ENCODE measurements at regions not wholly inside any gene's neighbourhood (a gene's known extent, or its start where the extent isn't known, plus 50 kb on each side); places are given as distances from the start of the nearest gene placed in this dataset.
"Not testable (repeated sequence)": the region's sequence is repeated elsewhere in the genome, so short reads cannot be mapped to it uniquely, and the experiment has no call there.

DNA sequence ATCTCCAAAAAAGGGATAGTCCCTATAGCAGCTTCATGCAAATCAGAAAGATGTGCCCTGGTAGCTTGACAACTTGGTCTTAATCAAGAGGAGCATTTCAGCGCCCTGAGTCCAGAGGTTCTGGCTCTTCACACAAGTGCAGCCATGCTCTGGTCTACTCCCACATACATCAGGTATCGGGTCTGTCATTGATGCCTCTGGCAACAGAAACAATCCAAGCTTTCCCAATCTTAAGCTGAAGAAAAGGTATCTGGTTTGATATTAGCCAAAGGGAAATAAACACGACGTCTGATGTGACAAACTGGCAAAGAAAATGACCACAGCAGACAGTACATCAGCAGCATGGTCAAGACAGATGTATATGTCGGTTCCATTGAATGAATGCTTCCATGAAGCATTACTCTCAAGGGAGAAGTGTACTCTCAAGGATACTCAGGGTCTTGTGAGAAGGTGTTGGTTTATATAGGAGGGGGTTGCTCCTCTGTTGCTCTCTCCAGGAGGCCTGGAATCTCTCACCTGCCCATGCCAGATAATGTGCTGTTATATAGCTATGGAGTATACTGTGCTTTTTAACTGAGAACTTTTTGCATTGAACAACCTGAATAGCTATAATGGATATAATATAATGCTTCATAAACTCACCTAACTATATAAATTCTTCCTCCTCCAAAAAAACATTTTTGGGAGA, 879.6 kb upstream of the PCDH10 start:
- DNase-seq: no peak

- no peak for DNase-seq
These were observed 873.4 kb upstream of the PCDH10 start for GRCh38 chr4:132275583-132276121.

GRCh38 chr4:132276185-132276584, 872.9 kb upstream of the PCDH10 start:
- DNase-seq: no peak

GRCh38 chr4:132276989-132277388, 872.1 kb upstream of the PCDH10 start:
- DNase-seq: no peak

GRCh38 chr4:132281733-132282132, 867.4 kb upstream of the PCDH10 start:
- no peak for DNase-seq

GRCh38 chr4:132284910-132285426, 864.1 kb upstream of the PCDH10 start:
- DNase-seq: no peak

GRCh38 chr4:132297346-132297745, 851.7 kb upstream of the PCDH10 start:
- no peak for DNase-seq

- no peak for DNase-seq
These were observed 849.3 kb upstream of the PCDH10 start for GRCh38 chr4:132299841-132300240.

DNA sequence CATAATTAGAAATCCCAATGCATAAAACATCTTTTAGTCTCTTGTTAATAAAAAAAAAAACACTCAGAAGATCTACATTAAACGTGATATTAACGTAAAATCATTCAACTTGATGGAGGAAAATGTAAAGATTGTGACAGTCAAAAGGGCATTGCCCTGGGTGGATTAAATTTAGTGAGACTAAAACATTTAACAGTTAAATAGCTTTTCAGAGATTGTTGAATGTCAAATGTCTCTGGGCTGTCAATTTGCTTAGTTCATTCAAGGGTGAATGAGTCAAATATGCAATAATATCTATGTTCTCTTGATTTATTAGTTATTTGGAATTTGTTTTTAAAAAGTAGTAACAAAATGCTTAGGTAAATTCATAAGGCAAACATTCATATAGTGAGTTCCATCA, 836.6 kb upstream of the PCDH10 start:
- no peak for DNase-seq

GRCh38 chr4:132313852-132314251, 835.2 kb upstream of the PCDH10 start:
- DNase-seq: no peak

- DNase-seq: no peak
These were observed 832.4 kb upstream of the PCDH10 start for GRCh38 chr4:132316738-132317137.

GRCh38 chr4:132317923-132318322, 831.2 kb upstream of the PCDH10 start:
- no peak for DNase-seq

DNA sequence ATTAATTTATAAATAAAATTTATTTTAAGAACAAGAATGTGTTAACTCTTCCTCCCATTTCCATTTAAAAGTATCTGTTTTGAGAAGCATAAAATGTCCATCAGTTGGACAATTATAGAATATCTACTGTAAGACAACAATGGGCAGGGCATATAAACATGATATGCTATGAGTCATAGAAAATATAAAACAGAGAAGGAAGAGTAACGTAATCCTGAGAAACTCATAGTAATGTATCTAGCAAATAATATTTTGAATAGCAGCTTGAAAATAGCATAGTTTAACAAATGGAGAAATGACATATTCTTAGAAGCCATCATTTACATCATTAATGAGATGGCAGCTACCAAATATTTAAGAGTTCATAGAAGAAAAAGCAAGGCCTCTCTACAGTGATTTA, 820.3 kb upstream of the PCDH10 start:
- DNase-seq: no peak

- no peak for DNase-seq
These were observed 818.1 kb upstream of the PCDH10 start for GRCh38 chr4:132330994-132331393.

DNA sequence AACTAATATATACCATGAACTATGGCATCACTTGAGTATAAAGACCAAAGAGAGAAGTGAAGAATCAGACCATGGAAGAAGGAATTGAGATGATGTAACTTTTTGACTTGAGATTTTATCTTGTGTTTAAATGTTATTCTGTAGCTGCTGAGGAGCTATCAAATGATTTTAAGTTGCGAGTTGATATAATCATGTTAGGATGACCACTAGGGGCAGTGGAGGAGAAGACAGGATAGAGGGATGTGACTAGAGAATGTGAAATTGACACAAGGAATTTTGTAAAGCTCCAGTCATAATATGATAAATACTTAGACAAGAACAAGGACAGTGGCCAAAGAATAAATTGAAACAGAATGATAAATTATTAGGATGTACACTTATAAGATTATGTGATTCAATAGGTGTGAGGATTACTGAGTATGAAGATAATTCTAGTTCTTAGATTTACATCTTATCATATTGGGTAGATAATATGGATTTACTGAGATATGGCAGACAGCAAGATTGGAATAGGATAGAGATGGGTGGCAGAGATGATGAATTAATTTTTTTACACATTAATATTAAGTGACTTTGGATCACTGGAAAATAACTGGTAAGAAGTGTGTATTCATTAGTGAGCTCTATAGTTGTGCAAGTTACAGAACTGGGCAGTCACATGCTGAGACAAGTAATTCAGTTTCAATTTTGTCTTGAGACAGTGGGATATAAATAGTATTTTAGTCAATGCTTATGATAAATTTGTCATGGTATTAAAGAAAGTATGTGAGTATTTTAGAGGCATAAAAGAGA, 816.0 kb upstream of the PCDH10 start:
- peak; percentile 4 for DNase-seq

- DNase-seq: no peak
These were observed 815.4 kb upstream of the PCDH10 start for GRCh38 chr4:132333724-132334047.

DNA sequence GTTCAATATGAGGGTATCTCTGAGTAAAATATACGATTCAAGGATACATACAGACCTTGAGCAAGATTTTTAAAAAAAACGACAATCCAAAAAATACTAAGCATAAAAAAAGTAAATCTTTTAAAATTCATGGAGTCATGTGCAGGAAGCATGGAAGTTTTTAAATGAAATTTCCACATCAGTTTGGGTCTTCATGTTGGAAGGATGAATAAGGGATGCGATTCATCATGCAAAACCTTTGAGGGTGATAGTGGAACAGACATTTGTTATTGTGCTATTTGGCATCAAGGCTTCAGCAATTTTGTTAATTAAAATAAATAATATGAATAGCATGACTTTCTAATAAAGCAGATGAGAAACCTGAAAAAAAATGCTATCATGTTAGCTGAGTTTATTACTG, 815.0 kb upstream of the PCDH10 start:
- no peak for DNase-seq

- DNase-seq: peak; percentile 85 to 91
These were observed 803.9 kb upstream of the PCDH10 start for GRCh38 chr4:132344924-132345828.

GRCh38 chr4:132346016-132346415, 803.1 kb upstream of the PCDH10 start:
- DNase-seq: no peak

GRCh38 chr4:132351606-132352005, 797.5 kb upstream of the PCDH10 start:
- DNase-seq: not testable (repeated sequence)

DNA sequence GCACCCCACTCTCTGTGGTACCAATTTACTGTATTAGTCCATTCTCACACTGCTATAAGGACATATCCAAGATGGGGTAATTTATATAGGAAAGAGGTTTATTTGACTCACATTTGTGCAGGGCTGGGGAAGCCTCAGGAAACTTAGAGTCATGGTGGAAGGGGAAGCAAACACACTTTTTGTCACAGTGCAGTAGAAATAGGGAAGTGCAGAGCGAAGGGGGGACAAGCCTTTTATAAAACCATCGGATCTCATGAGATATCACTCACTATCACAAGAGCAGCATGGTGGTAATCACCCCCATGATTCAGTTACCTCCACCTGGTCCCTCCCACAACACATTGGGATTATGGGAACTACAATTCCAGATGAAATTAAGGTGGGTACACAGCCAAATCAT, 766.9 kb upstream of the PCDH10 start:
- no peak for DNase-seq

DNA sequence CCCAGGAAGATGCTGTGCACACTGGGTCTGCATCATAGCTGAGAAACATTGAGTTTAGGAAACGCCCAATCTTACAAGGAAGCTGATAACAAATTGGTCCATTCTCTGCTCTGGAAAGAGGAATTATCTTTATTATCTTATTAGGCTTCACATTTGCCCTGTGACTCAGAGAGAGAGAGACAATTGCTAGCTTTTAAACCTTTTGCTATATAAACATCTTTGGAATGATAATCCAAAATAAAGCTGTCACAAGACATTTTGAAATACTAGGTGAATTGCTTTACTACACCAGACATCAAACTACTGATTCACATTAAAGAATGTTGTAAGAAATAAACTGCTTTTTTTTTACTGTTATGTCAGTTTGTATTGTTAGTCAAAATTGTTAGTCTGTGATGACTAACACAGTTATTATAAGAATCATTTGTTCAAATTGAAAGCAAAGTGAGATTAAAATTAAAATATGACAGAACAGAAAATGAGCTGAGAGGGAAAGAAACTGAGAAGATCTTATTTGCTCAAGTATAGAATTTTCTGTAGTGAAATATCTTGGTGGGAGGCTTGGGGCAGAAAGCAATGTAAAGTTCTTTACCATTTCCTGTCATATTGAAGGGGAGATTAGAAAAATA, 765.4 kb upstream of the PCDH10 start:
- no peak for DNase-seq

DNA sequence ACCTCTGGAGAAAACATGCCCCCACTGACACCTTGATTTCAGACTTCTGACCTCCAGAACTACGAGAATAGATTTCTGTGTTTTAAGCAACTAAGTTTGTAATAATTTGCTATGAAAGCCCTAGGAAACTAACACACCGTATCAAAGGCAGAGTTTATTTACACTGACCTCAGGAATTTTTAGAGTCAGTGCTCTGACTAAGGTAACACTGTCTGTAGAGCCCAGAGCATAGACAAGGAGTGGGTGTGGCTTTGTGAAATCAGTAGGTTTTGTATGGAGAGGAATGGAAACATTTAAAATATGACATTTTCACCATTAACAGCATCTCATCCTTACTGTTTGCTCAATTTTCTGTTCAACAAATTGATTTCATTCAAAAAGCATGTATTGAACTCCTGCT, 764.4 kb upstream of the PCDH10 start:
- DNase-seq: no peak
